H1 (cell line): ENCODE measurements at regions not wholly inside any gene's neighbourhood (a gene's known extent, or its start where the extent isn't known, plus 50 kb on each side); places are given as distances from the start of the nearest gene placed in this dataset.

Experiments used
- CTCF ChIA-PET: fragments of 300-600 bp; sonication (Branson Sonifier 250); formaldehyde crosslinking; loops from one replicate; lab custom pipeline; 2021; ENCODE audit not compliant: partially characterized antibody; lab: Charles Lee
- POLR2A ChIA-PET: fragments of 300-600 bp; sonication (Branson Sonifier 250); formaldehyde crosslinking; loops from one replicate; lab custom pipeline; 2021; ENCODE audit warnings: inconsistent platforms; ENCODE audit not compliant: partially characterized antibody; lab: Charles Lee
- DNase-seq, 2 experiments: peaks; one replicate each; pipeline versions ENCODE4 v3.0.0 to v3.0.0-alpha.2; 2010 to 2022; ENCODE audit warnings: low spot score in 2 of 2, low read depth in 1 of 2, mixed read lengths in 1 of 2
- FAIRE-seq: peaks from 2 replicates; lab custom pipeline; 2011; peaks lifted over from hg19 to GRCh38; lab: Jason Lieb, UNC
- H2AFZ ChIP-seq: 2 replicates; pipeline ENCODE4 v1.8.1; 2012; ENCODE audit warnings: low read length, inconsistent platforms
- H2AK5ac ChIP-seq: 2 replicates; pipeline ENCODE4 v1.6.1; 2013; ENCODE audit warnings: low read depth, low read length
- H2BK120ac ChIP-seq: replicated peaks from 2 replicates; pipeline ENCODE3; 2013; ENCODE audit warnings: low read depth, low read length, inconsistent platforms
- H2BK12ac ChIP-seq: 2 replicates; pipeline ENCODE4 v1.6.1; 2013; ENCODE audit warnings: low read depth, low read length
- H2BK15ac ChIP-seq: 2 replicates; pipeline ENCODE4 v1.6.1; 2013; ENCODE audit warnings: low read length
- H2BK20ac ChIP-seq: 2 replicates; pipeline ENCODE4 v1.6.1; 2013; ENCODE audit warnings: low read length
- H2BK5ac ChIP-seq: 2 replicates; pipeline ENCODE4 v1.6.1; 2013; ENCODE audit warnings: low read depth, low read length
- H3K14ac ChIP-seq: 2 replicates; pipeline ENCODE4 v1.6.1; 2013; ENCODE audit warnings: inconsistent platforms; ENCODE audit not compliant: insufficient read length
- H3K18ac ChIP-seq: 2 replicates; pipeline ENCODE4 v1.6.1; 2013; ENCODE audit warnings: low read length; ENCODE audit errors: extremely low read depth
- H3K23ac ChIP-seq: 2 replicates; pipeline ENCODE4 v1.6.1; 2013; ENCODE audit warnings: inconsistent platforms; ENCODE audit not compliant: insufficient read length
- H3K23me2 ChIP-seq: 2 replicates; pipeline ENCODE4 v1.6.1; 2013; ENCODE audit warnings: low read depth, low read length
- H3K27ac ChIP-seq: 2 replicates; pipeline ENCODE4 v1.6.1; 2011; ENCODE audit warnings: low read depth, low read length, inconsistent platforms
- H3K27me3 ChIP-seq, 4 experiments: replicated peaks in 1 of 4; 1 replicate in 1 of 4; 2 replicates in 3 of 4; pipeline versions ENCODE4 v1.6.1 to v1.8.1; 2011 to 2013; ENCODE audit warnings: low read length in 3 of 4, mild to moderate bottlenecking in 3 of 4, inconsistent platforms in 2 of 4, mixed read lengths in 2 of 4, moderate library complexity in 1 of 4; ENCODE audit not compliant: control insufficient read depth in 3 of 4, insufficient read depth in 3 of 4; ENCODE audit errors: extremely low read depth in 1 of 4
- H3K36me3 ChIP-seq, 4 experiments: 2 replicates each; pipeline versions ENCODE4 v1.6.1 to v1.8.1; 2011 to 2013; ENCODE audit warnings: mild to moderate bottlenecking in 4 of 4, low read length in 3 of 4, moderate library complexity in 2 of 4, control low read depth in 1 of 4, inconsistent platforms in 1 of 4; ENCODE audit not compliant: insufficient read depth in 4 of 4, control insufficient read depth in 2 of 4
- H3K4ac ChIP-seq: replicated peaks from 2 replicates; pipeline ENCODE3; 2013; ENCODE audit warnings: low read length, low read depth, mixed read lengths, inconsistent platforms; ENCODE audit not compliant: insufficient read length
- H3K4me1 ChIP-seq, 4 experiments: replicated peaks in 1 of 4; 1 replicate in 1 of 4; 2 replicates in 3 of 4; pipeline versions ENCODE4 v1.6.1 to v1.8.1; 2011 to 2013; ENCODE audit warnings: low read length in 3 of 4, inconsistent platforms in 2 of 4, mixed read lengths in 1 of 4; ENCODE audit not compliant: insufficient read depth in 4 of 4, control insufficient read depth in 3 of 4
- H3K4me2 ChIP-seq, 2 experiments: 2 replicates each; pipeline versions ENCODE4 v1.6.1 to v1.8.1; 2011 to 2013; ENCODE audit warnings: low read depth in 2 of 2, low read length in 2 of 2, control low read depth in 1 of 2, inconsistent platforms in 1 of 2, mild to moderate bottlenecking in 1 of 2; ENCODE audit not compliant: insufficient read depth in 1 of 2
- H3K4me3 ChIP-seq, 4 experiments: fragments of 200-600, 300-600 bp in 1 of 4; sonication (generic), shearing (Covaris generic), sonication (Bioruptor Twin) in 1 of 4; 2 replicates each; pipeline versions ENCODE4 v1.5.1 to v1.8.1; 2011 to 2016; ENCODE audit warnings: low read length in 4 of 4, low read depth in 3 of 4, control low read depth in 2 of 4, inconsistent platforms in 2 of 4, mild to moderate bottlenecking in 2 of 4, mixed read lengths in 1 of 4, moderate library complexity in 1 of 4; ENCODE audit not compliant: insufficient read depth in 2 of 4; ENCODE audit errors: extremely low read depth in 1 of 4
- H3K56ac ChIP-seq: replicated peaks from 2 replicates; pipeline ENCODE3; 2013; ENCODE audit warnings: low read depth, mild to moderate bottlenecking, mixed read lengths, low read length, inconsistent platforms; ENCODE audit not compliant: insufficient read length
- H3K79me1 ChIP-seq: 2 replicates; pipeline ENCODE4 v1.6.1; 2013; ENCODE audit warnings: low read depth, low read length, control low read depth
- H3K79me2 ChIP-seq, 2 experiments: 2 replicates each; pipeline versions ENCODE4 v1.6.1 to v1.8.1; 2012 to 2013; ENCODE audit warnings: low read length in 2 of 2, mild to moderate bottlenecking in 2 of 2, inconsistent platforms in 1 of 2; ENCODE audit not compliant: insufficient read depth in 2 of 2, control insufficient read depth in 1 of 2
- H3K9ac ChIP-seq, 4 experiments: replicated peaks in 1 of 4; 1 replicate in 1 of 4; 2 replicates in 3 of 4; pipeline versions ENCODE4 v1.6.1 to v1.8.1; 2011 to 2013; ENCODE audit warnings: low read depth in 3 of 4, low read length in 3 of 4, control low read depth in 2 of 4, mild to moderate bottlenecking in 2 of 4, moderate library complexity in 2 of 4, inconsistent platforms in 1 of 4; ENCODE audit errors: extremely low read depth in 1 of 4
- H3K9me3 ChIP-seq, 2 experiments: 2 replicates each; pipeline versions ENCODE4 v1.6.1 to v1.8.1; 2012 to 2013; ENCODE audit warnings: mild to moderate bottlenecking in 2 of 2, moderate library complexity in 2 of 2, control low read depth in 1 of 2, inconsistent platforms in 1 of 2, low read depth in 1 of 2, low read length in 1 of 2, mixed read lengths in 1 of 2; ENCODE audit not compliant: insufficient read depth in 2 of 2
- H4K20me1 ChIP-seq, 2 experiments: replicated peaks in 1 of 2; 2 replicates each; pipeline versions ENCODE3 to v1.8.1; 2011 to 2013; ENCODE audit warnings: inconsistent platforms in 2 of 2, low read length in 2 of 2, mild to moderate bottlenecking in 1 of 2; ENCODE audit not compliant: insufficient read depth in 2 of 2, control insufficient read depth in 1 of 2
- H4K5ac ChIP-seq: 2 replicates; pipeline ENCODE4 v1.6.1; 2013; ENCODE audit warnings: low read length, low read depth, mixed read lengths, inconsistent platforms; ENCODE audit not compliant: insufficient read length
- H4K8ac ChIP-seq: 2 replicates; pipeline ENCODE4 v1.8.0; 2013; ENCODE audit warnings: mild to moderate bottlenecking, moderate library complexity, low read length, inconsistent platforms; ENCODE audit not compliant: insufficient read depth; ENCODE audit errors: extremely low read depth
- H4K91ac ChIP-seq: replicated peaks from 2 replicates; pipeline ENCODE3; 2013; ENCODE audit warnings: low read length, mixed read lengths, inconsistent platforms; ENCODE audit not compliant: insufficient read length
- EP300 ChIP-seq, 2 experiments: IDR thresholded peaks; 1 replicate in 1 of 2; 2 replicates in 1 of 2; pipeline ENCODE4 v1.6.1; 2011 to 2012; ENCODE audit warnings: low read depth in 2 of 2, low read length in 2 of 2, mild to moderate bottlenecking in 2 of 2, borderline replicate concordance in 1 of 2, inconsistent platforms in 1 of 2, moderate library complexity in 1 of 2
- JUND ChIP-seq: IDR thresholded peaks from 2 replicates; pipeline ENCODE4 v1.6.1; 2011; ENCODE audit warnings: mild to moderate bottlenecking, improper control_type of control experiment, low read length
- KDM5A ChIP-seq: fragments of 200-600 bp; IDR thresholded peaks from 2 replicates; pipeline ENCODE4 v1.7.1; 2012; ENCODE audit warnings: mild to moderate bottlenecking, low read length, inconsistent platforms, mixed read lengths
- POLR2AphosphoS5 ChIP-seq: IDR thresholded peaks from 2 replicates; pipeline ENCODE4 v1.6.1; 2011; ENCODE audit warnings: low read depth, low read length
- SAP30 ChIP-seq: fragments of 300-600 bp; sonication (generic); IDR thresholded peaks from 2 replicates; pipeline ENCODE4 v1.7.1; 2012; ENCODE audit warnings: low read length, moderate library complexity, mild to moderate bottlenecking, inconsistent platforms; ENCODE audit not compliant: insufficient read depth, insufficient replicate concordance
- SIX5 ChIP-seq: IDR thresholded peaks from 2 replicates; pipeline ENCODE4 v1.6.1; 2011; ENCODE audit warnings: mild to moderate bottlenecking, low read depth, low read length
- TBP ChIP-seq: IDR thresholded peaks from 2 replicates; pipeline ENCODE4 v1.6.1; 2011; ENCODE audit warnings: low read depth, low read length, improper control_type of control experiment
- TCF12 ChIP-seq: IDR thresholded peaks from 2 replicates; pipeline ENCODE4 v1.6.1; 2011; ENCODE audit warnings: low read depth, mild to moderate bottlenecking, low read length
- YY1 ChIP-seq: IDR thresholded peaks from 2 replicates; pipeline ENCODE4 v1.6.1; 2011; ENCODE audit warnings: low read depth, mild to moderate bottlenecking, low read length
- ZNF274 ChIP-seq: IDR thresholded peaks from 2 replicates; pipeline ENCODE4 v1.7.0; 2012; ENCODE audit warnings: low read length, borderline replicate concordance; ENCODE audit errors: extremely low read depth
- whole genome bisulfite sequencing, 2 experiments: shearing (Covaris generic) in 1 of 2; methylation state at CpG; one replicate each; pipeline versions ENCODE4 v1.1.6 to v1.1.7; 2013 to 2015; ENCODE audit warnings: low lambda C conversion rate in 2 of 2, mixed read lengths in 2 of 2, inconsistent platforms in 1 of 2, low coverage in 1 of 2, missing lambda C conversion rate in 1 of 2; ENCODE audit not compliant: insufficient replicate concordance in 2 of 2, insufficient coverage in 1 of 2, insufficient read length in 1 of 2; ENCODE audit errors: extremely low coverage in 1 of 2, missing lambda C conversion rate in 1 of 2; 5-methylcytosine and 5-hydroxymethylcytosine counted together
- TF ChIP-seq, protein P1 (sequence below), 3 experiments: IDR thresholded peaks; 1 replicate in 2 of 3; 2 replicates in 1 of 3; pipeline versions ENCODE4 v1.5.1 to v1.6.1; 2011; ENCODE audit warnings: low read length in 3 of 3, mild to moderate bottlenecking in 3 of 3, inconsistent platforms in 2 of 3, low read depth in 1 of 3, moderate library complexity in 1 of 3; ENCODE audit not compliant: insufficient read depth in 1 of 3; ENCODE audit errors: control extremely low read depth in 1 of 3

DNA sequence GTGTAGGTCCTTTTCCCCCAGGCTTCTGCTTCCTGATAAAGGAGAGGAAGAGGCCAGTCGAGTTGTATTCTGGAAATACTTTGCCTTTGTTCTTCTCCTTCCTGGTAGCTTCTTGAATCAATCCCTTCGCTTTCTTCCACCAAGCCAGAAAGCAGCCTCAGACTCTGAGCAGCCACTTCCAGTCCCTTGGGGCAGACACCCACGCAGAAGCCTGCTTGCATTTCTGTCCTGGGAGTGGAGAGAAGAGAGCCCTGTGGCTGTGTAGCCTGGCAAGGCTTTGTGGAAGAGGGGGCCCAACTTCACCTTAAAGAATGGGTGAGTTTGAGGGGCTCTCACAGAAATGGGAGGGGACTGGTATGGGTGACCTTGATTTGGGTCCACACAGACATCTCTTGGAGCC lies 211.0 kb upstream of the SSTR4 start:
- Histone ChIP-seq H3K36me3 (no peaks in the 10 kb centered on the region), H3K4me3 (no peak overlapping the region), H3K79me2 (no peaks in the 10 kb centered on the region), H3K14ac (no peak overlapping the region), H3K9ac (no peak overlapping the region), H3K56ac (no peak overlapping the region), H3K4ac (no peak overlapping the region), H3K23ac (no peak overlapping the region), H3K4me1 (no peaks in the 10 kb centered on the region), H3K27me3 (0 out of 7 replicates have a peak, but pooled peaks cover 0 to 2% (median 0%) of the 10 kb centered on the region in 4 experiments), H3K4me2 (no peak overlapping the region), H2BK5ac (no peak overlapping the region), H2BK120ac (no peak overlapping the region), H2BK12ac (no peak overlapping the region), H4K5ac (no peak overlapping the region), H4K20me1 (no peaks in the 10 kb centered on the region), H3K27ac (no peak overlapping the region), H4K8ac (no peak overlapping the region), H3K79me1 (no peaks in the 10 kb centered on the region), H4K91ac (no peak overlapping the region), H2BK20ac (no peak overlapping the region), H2AFZ (no peak overlapping the region), H3K18ac (no peak overlapping the region), H2BK15ac (no peak overlapping the region), H3K23me2 (no peaks in the 10 kb centered on the region), H2AK5ac (no peak overlapping the region), H3K9me3 (no peaks in the 10 kb centered on the region)
- DNase-seq (no peak), FAIRE-seq (no peak)
- POLR2A ChIA-PET, result no interaction called here
- CTCF ChIA-PET, result interaction anchor here (1.0 to 1.5 kb wide), 2 partner anchors 89 to 133 kb away, joined by 3 to 4 read pairs; no protein-coding TSS in a partner anchor
- 88% methylated on average over 3 of the region's 3 CpGs; no CpG with 5 or more reads in 1 of the 2 experiments for WGBS, 2 experiments
- TF ChIP-seq KDM5A, result no peak
- TF ChIP-seq SIX5, result no peak
- TF ChIP-seq TBP, result no peak
- TF ChIP-seq JUND, result no peak
- TF ChIP-seq POLR2AphosphoS5, result no peak
- TF ChIP-seq TCF12, result no peak
- TF ChIP-seq, protein P1, sequence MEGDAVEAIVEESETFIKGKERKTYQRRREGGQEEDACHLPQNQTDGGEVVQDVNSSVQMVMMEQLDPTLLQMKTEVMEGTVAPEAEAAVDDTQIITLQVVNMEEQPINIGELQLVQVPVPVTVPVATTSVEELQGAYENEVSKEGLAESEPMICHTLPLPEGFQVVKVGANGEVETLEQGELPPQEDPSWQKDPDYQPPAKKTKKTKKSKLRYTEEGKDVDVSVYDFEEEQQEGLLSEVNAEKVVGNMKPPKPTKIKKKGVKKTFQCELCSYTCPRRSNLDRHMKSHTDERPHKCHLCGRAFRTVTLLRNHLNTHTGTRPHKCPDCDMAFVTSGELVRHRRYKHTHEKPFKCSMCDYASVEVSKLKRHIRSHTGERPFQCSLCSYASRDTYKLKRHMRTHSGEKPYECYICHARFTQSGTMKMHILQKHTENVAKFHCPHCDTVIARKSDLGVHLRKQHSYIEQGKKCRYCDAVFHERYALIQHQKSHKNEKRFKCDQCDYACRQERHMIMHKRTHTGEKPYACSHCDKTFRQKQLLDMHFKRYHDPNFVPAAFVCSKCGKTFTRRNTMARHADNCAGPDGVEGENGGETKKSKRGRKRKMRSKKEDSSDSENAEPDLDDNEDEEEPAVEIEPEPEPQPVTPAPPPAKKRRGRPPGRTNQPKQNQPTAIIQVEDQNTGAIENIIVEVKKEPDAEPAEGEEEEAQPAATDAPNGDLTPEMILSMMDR (IDR thresholded peaks at IDR 0.05; ENCODE audit: control extremely low read depth in 1 of 3, insufficient read depth in 1 of 3, low read depth in 1 of 3, low read length in 3 of 3), result no peak
- TF ChIP-seq EP300 (IDR thresholded peaks at IDR 0.05; ENCODE audit: borderline replicate concordance in 1 of 2, low read depth in 2 of 2, low read length in 2 of 2), result no peak
- no peak for TF ChIP-seq ZNF274
- TF ChIP-seq YY1, result no peak
- no peak for TF ChIP-seq SAP30
